NCI-H2029 treated with DMSO at 0.1 percent for 48 hours (cell line): ENCODE measurements at regions not wholly inside any gene's neighbourhood (a gene's known extent, or its start where the extent isn't known, plus 50 kb on each side); places are given as distances from the start of the nearest gene placed in this dataset.
A peak's percentile ranks its signal among the peaks of the same experiment; 100 is the strongest.
"Not testable (repeated sequence)": the region's sequence is repeated elsewhere in the genome, so short reads cannot be mapped to it uniquely, and the experiment has no call there.

Experiments
- DNase-seq: peaks from one replicate; lab custom pipeline; 2025; lab: John Stamatoyannopoulos, UW

- DNase-seq: no peak
Observed at GRCh38 chr13:50130123-50130946, 115.1 kb downstream of the KCNRG start.

- DNase-seq: no peak
Observed at GRCh38 chr13:50131920-50132903, 117.0 kb downstream of the KCNRG start.

GRCh38 chr13:50132904-50133357 is 117.7 kb downstream of the KCNRG start:
- DNase-seq: no peak

GRCh38 chr13:50133358-50133953 is 118.2 kb downstream of the KCNRG start:
- no peak for DNase-seq

GRCh38 chr13:50136226-50136625 is 121.0 kb downstream of the KCNRG start:
- no peak for DNase-seq

- no peak for DNase-seq
Observed at GRCh38 chr13:50136678-50137077, 121.4 kb downstream of the KCNRG start.

GRCh38 chr13:50139435-50139934 is 124.2 kb downstream of the KCNRG start:
- not testable (repeated sequence) for DNase-seq

- DNase-seq: no peak
Observed at GRCh38 chr13:50140153-50140552, 124.9 kb downstream of the KCNRG start.

GRCh38 chr13:50140581-50141374 is 125.5 kb downstream of the KCNRG start:
- DNase-seq: no peak

GRCh38 chr13:50141375-50141975 is 126.2 kb downstream of the KCNRG start:
- no peak for DNase-seq

- DNase-seq: no peak
Observed at GRCh38 chr13:50144246-50145160, 129.3 kb downstream of the KCNRG start.

- DNase-seq: no peak
Observed at GRCh38 chr13:50149214-50149613, 134.0 kb downstream of the KCNRG start.

- DNase-seq: peak; percentile 47
Observed at GRCh38 chr13:50149932-50150331, 134.7 kb downstream of the KCNRG start.

GRCh38 chr13:50152224-50152623 is 137.0 kb downstream of the KCNRG start:
- no peak for DNase-seq

- DNase-seq: no peak
Observed at GRCh38 chr13:50152655-50153309, 137.5 kb downstream of the KCNRG start.

GRCh38 chr13:50153401-50153800 is 138.2 kb downstream of the KCNRG start:
- no peak for DNase-seq

- DNase-seq: no peak
Observed at GRCh38 chr13:50153876-50154275, 138.6 kb downstream of the KCNRG start.

- DNase-seq: no peak
Observed at GRCh38 chr13:50154697-50155096, 139.5 kb downstream of the KCNRG start.

- no peak for DNase-seq
Observed at GRCh38 chr13:50156140-50156539, 140.9 kb downstream of the KCNRG start.
